ENCODE measurements at regions not wholly inside any gene's neighbourhood (a gene's known extent, or its start where the extent isn't known, plus 50 kb on each side); places are given as distances from the start of the nearest gene placed in this dataset.

GRCh38 chrX:39158801-39159657 is 357.8 kb downstream of the MID1IP1 start:
- peaks cover 0 to 63% of the 10 kb centered on the region in 2 donors for H3K27me3 ChIP-seq
- DNase-seq (ENCODE audit: low spot score in 2 of 2), result no peak
- no peaks in the 10 kb centered on the region for H3K9me3 ChIP-seq
- H3K4me1 ChIP-seq, result no peaks in the 10 kb centered on the region
- H3K36me3 ChIP-seq, result no peaks in the 10 kb centered on the region
- H3K4me3 ChIP-seq, result no peak overlapping the region
- no peak overlapping the region for H3K27ac ChIP-seq
- intact Hi-C loops (cut with DNase I; ENCODE audit: low total_unique reads), result no loop called here
- TF ChIP-seq CTCF (IDR thresholded peaks at IDR 0.05), result no peak
- no peak for TF ChIP-seq POLR2A (IDR thresholded peaks at IDR 0.05)
- TF ChIP-seq POLR2AphosphoS5 (IDR thresholded peaks at IDR 0.05), result no peak

- no peak overlapping the region for H3K4me3 ChIP-seq
- intact Hi-C loops (cut with DNase I; ENCODE audit: low total_unique reads), result loop anchor here (5.0 kb wide), 1 partner anchor 207 kb away; no protein-coding TSS in a partner anchor
- no peak for TF ChIP-seq POLR2AphosphoS5 (IDR thresholded peaks at IDR 0.05)
- TF ChIP-seq CTCF (IDR thresholded peaks at IDR 0.05), result no peak
- no peak for TF ChIP-seq POLR2A (IDR thresholded peaks at IDR 0.05)
- H3K36me3 ChIP-seq, result no peaks in the 10 kb centered on the region
- H3K27me3 ChIP-seq, result peaks cover 0 to 71% of the 10 kb centered on the region in 2 donors
- DNase-seq (ENCODE audit: low spot score in 2 of 2), result no peak
- no peak overlapping the region for H3K27ac ChIP-seq
- H3K9me3 ChIP-seq, result no peaks in the 10 kb centered on the region
- H3K4me1 ChIP-seq, result no peaks in the 10 kb centered on the region
Measured at GRCh38 chrX:39159921-39160507, 358.8 kb downstream of the MID1IP1 start.

GRCh38 chrX:39161611-39162255 is 360.5 kb downstream of the MID1IP1 start:
- no peak for DNase-seq (ENCODE audit: low spot score in 2 of 2)
- intact Hi-C loops (cut with DNase I; ENCODE audit: low total_unique reads), result loop anchor here (5.0 kb wide), 1 partner anchor 206 kb away; no protein-coding TSS in a partner anchor
- no peak overlapping the region for H3K27ac ChIP-seq
- no peak overlapping the region for H3K4me3 ChIP-seq
- no peak for TF ChIP-seq POLR2A (IDR thresholded peaks at IDR 0.05)
- TF ChIP-seq POLR2AphosphoS5 (IDR thresholded peaks at IDR 0.05), result no peak
- TF ChIP-seq CTCF (IDR thresholded peaks at IDR 0.05), result no peak
- H3K9me3 ChIP-seq, result no peaks in the 10 kb centered on the region
- H3K27me3 ChIP-seq, result peaks cover 0 to 79% of the 10 kb centered on the region in 2 donors
- H3K36me3 ChIP-seq, result no peaks in the 10 kb centered on the region
- no peaks in the 10 kb centered on the region for H3K4me1 ChIP-seq

- peaks cover 0 to 81% of the 10 kb centered on the region in 2 donors for H3K27me3 ChIP-seq
- no peak overlapping the region for H3K27ac ChIP-seq
- no peaks in the 10 kb centered on the region for H3K4me1 ChIP-seq
- H3K9me3 ChIP-seq, result no peaks in the 10 kb centered on the region
- no peak for DNase-seq (ENCODE audit: low spot score in 2 of 2)
- no peaks in the 10 kb centered on the region for H3K36me3 ChIP-seq
- TF ChIP-seq CTCF (IDR thresholded peaks at IDR 0.05) (no peak), POLR2A (IDR thresholded peaks at IDR 0.05) (no peak), POLR2AphosphoS5 (IDR thresholded peaks at IDR 0.05) (no peak)
- intact Hi-C loops (cut with DNase I; ENCODE audit: low total_unique reads), result loop anchor here (5.0 kb wide), 1 partner anchor 205 kb away; no protein-coding TSS in a partner anchor
- H3K4me3 ChIP-seq, result peak overlapping the region in 1 of 3 donors; percentile 45
Measured at GRCh38 chrX:39162322-39162735, 361.1 kb downstream of the MID1IP1 start.
